SK-N-SH (cell line): ENCODE measurements at regions not wholly inside any gene's neighbourhood (a gene's known extent, or its start where the extent isn't known, plus 50 kb on each side); places are given as distances from the start of the nearest gene placed in this dataset.

Experiments used
- CTCF ChIP-seq: fragments of 200-600 bp; sonication (generic); IDR thresholded peaks from 2 replicates; pipeline ENCODE4 v1.6.1; 2017; ENCODE audit warnings: antibody characterized with exemption, mild to moderate bottlenecking, moderate library complexity
- EZH2phosphoT487 ChIP-seq: fragments of 200-600 bp; sonication (generic); IDR thresholded peaks from 2 replicates; pipeline ENCODE4 v1.6.1; 2017; ENCODE audit warnings: low read depth, mixed run types, mild to moderate bottlenecking, antibody characterized with exemption, moderate library complexity, borderline replicate concordance
- TAF1 ChIP-seq: IDR thresholded peaks from 2 replicates; pipeline ENCODE4 v1.6.1; 2012; ENCODE audit warnings: low read depth, mild to moderate bottlenecking, low read length, moderate library complexity, borderline replicate concordance
- TCF12 ChIP-seq: IDR thresholded peaks from 2 replicates; pipeline ENCODE4 v1.4.0; 2012
- TF ChIP-seq, protein P1 (sequence below): IDR thresholded peaks from 2 replicates; pipeline ENCODE4 v1.4.0; 2012; ENCODE audit warnings: low read depth, borderline replicate concordance

DNA sequence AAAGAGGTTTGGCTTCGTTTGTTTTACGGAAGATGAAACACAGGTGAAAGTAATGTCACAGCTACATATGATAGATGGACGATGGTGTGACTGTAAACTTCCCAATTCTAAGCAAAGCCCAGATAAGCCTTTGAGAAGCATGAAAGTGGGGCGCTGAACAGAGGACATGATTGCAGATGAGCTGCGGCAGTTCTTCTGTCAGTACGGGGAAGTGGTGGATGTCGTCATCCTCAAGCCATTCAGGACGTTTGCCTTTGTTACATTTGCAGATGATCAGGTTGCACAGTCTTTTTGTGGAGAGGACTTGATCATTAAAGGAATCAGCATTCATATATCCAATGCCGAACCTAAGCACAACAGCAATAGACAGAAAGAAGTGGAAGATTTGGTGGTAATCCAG, 111.5 kb upstream of the DIAPH3 start:
- no peak for TF ChIP-seq CTCF
- TF ChIP-seq TAF1: no peak
- no peak for TF ChIP-seq TCF12
- TF ChIP-seq EZH2phosphoT487: no peak
- TF ChIP-seq, protein P1, sequence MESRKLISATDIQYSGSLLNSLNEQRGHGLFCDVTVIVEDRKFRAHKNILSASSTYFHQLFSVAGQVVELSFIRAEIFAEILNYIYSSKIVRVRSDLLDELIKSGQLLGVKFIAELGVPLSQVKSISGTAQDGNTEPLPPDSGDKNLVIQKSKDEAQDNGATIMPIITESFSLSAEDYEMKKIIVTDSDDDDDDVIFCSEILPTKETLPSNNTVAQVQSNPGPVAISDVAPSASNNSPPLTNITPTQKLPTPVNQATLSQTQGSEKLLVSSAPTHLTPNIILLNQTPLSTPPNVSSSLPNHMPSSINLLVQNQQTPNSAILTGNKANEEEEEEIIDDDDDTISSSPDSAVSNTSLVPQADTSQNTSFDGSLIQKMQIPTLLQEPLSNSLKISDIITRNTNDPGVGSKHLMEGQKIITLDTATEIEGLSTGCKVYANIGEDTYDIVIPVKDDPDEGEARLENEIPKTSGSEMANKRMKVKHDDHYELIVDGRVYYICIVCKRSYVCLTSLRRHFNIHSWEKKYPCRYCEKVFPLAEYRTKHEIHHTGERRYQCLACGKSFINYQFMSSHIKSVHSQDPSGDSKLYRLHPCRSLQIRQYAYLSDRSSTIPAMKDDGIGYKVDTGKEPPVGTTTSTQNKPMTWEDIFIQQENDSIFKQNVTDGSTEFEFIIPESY: no peak
